H1 (cell line): ENCODE measurements at regions not wholly inside any gene's neighbourhood (a gene's known extent, or its start where the extent isn't known, plus 50 kb on each side); places are given as distances from the start of the nearest gene placed in this dataset.

Source experiments
- CTCF ChIA-PET: fragments of 300-600 bp; sonication (Branson Sonifier 250); formaldehyde crosslinking; loops from one replicate; lab custom pipeline; 2021; ENCODE audit not compliant: partially characterized antibody; lab: Charles Lee
- POLR2A ChIA-PET: fragments of 300-600 bp; sonication (Branson Sonifier 250); formaldehyde crosslinking; loops from one replicate; lab custom pipeline; 2021; ENCODE audit warnings: inconsistent platforms; ENCODE audit not compliant: partially characterized antibody; lab: Charles Lee
- DNase-seq, 2 experiments: peaks; one replicate each; pipeline versions ENCODE4 v3.0.0 to v3.0.0-alpha.2; 2010 to 2022; ENCODE audit warnings: low spot score in 2 of 2, low read depth in 1 of 2, mixed read lengths in 1 of 2
- FAIRE-seq: peaks from 2 replicates; lab custom pipeline; 2011; peaks lifted over from hg19 to GRCh38; lab: Jason Lieb, UNC
- H2AFZ ChIP-seq: 2 replicates; pipeline ENCODE4 v1.8.1; 2012; ENCODE audit warnings: low read length, inconsistent platforms
- H2AK5ac ChIP-seq: 2 replicates; pipeline ENCODE4 v1.6.1; 2013; ENCODE audit warnings: low read depth, low read length
- H2BK120ac ChIP-seq: replicated peaks from 2 replicates; pipeline ENCODE3; 2013; ENCODE audit warnings: low read depth, low read length, inconsistent platforms
- H2BK12ac ChIP-seq: 2 replicates; pipeline ENCODE4 v1.6.1; 2013; ENCODE audit warnings: low read depth, low read length
- H2BK15ac ChIP-seq: 2 replicates; pipeline ENCODE4 v1.6.1; 2013; ENCODE audit warnings: low read length
- H2BK20ac ChIP-seq: 2 replicates; pipeline ENCODE4 v1.6.1; 2013; ENCODE audit warnings: low read length
- H2BK5ac ChIP-seq: 2 replicates; pipeline ENCODE4 v1.6.1; 2013; ENCODE audit warnings: low read depth, low read length
- H3K14ac ChIP-seq: 2 replicates; pipeline ENCODE4 v1.6.1; 2013; ENCODE audit warnings: inconsistent platforms; ENCODE audit not compliant: insufficient read length
- H3K18ac ChIP-seq: 2 replicates; pipeline ENCODE4 v1.6.1; 2013; ENCODE audit warnings: low read length; ENCODE audit errors: extremely low read depth
- H3K23ac ChIP-seq: 2 replicates; pipeline ENCODE4 v1.6.1; 2013; ENCODE audit warnings: inconsistent platforms; ENCODE audit not compliant: insufficient read length
- H3K23me2 ChIP-seq: 2 replicates; pipeline ENCODE4 v1.6.1; 2013; ENCODE audit warnings: low read depth, low read length
- H3K27ac ChIP-seq: 2 replicates; pipeline ENCODE4 v1.6.1; 2011; ENCODE audit warnings: low read depth, low read length, inconsistent platforms
- H3K27me3 ChIP-seq, 4 experiments: replicated peaks in 1 of 4; 1 replicate in 1 of 4; 2 replicates in 3 of 4; pipeline versions ENCODE4 v1.6.1 to v1.8.1; 2011 to 2013; ENCODE audit warnings: low read length in 3 of 4, mild to moderate bottlenecking in 3 of 4, inconsistent platforms in 2 of 4, mixed read lengths in 2 of 4, moderate library complexity in 1 of 4; ENCODE audit not compliant: control insufficient read depth in 3 of 4, insufficient read depth in 3 of 4; ENCODE audit errors: extremely low read depth in 1 of 4
- H3K36me3 ChIP-seq, 4 experiments: 2 replicates each; pipeline versions ENCODE4 v1.6.1 to v1.8.1; 2011 to 2013; ENCODE audit warnings: mild to moderate bottlenecking in 4 of 4, low read length in 3 of 4, moderate library complexity in 2 of 4, control low read depth in 1 of 4, inconsistent platforms in 1 of 4; ENCODE audit not compliant: insufficient read depth in 4 of 4, control insufficient read depth in 2 of 4
- H3K4ac ChIP-seq: replicated peaks from 2 replicates; pipeline ENCODE3; 2013; ENCODE audit warnings: low read length, low read depth, mixed read lengths, inconsistent platforms; ENCODE audit not compliant: insufficient read length
- H3K4me1 ChIP-seq, 4 experiments: replicated peaks in 1 of 4; 1 replicate in 1 of 4; 2 replicates in 3 of 4; pipeline versions ENCODE4 v1.6.1 to v1.8.1; 2011 to 2013; ENCODE audit warnings: low read length in 3 of 4, inconsistent platforms in 2 of 4, mixed read lengths in 1 of 4; ENCODE audit not compliant: insufficient read depth in 4 of 4, control insufficient read depth in 3 of 4
- H3K4me2 ChIP-seq, 2 experiments: 2 replicates each; pipeline versions ENCODE4 v1.6.1 to v1.8.1; 2011 to 2013; ENCODE audit warnings: low read depth in 2 of 2, low read length in 2 of 2, control low read depth in 1 of 2, inconsistent platforms in 1 of 2, mild to moderate bottlenecking in 1 of 2; ENCODE audit not compliant: insufficient read depth in 1 of 2
- H3K4me3 ChIP-seq, 4 experiments: fragments of 200-600, 300-600 bp in 1 of 4; sonication (generic), shearing (Covaris generic), sonication (Bioruptor Twin) in 1 of 4; 2 replicates each; pipeline versions ENCODE4 v1.5.1 to v1.8.1; 2011 to 2016; ENCODE audit warnings: low read length in 4 of 4, low read depth in 3 of 4, control low read depth in 2 of 4, inconsistent platforms in 2 of 4, mild to moderate bottlenecking in 2 of 4, mixed read lengths in 1 of 4, moderate library complexity in 1 of 4; ENCODE audit not compliant: insufficient read depth in 2 of 4; ENCODE audit errors: extremely low read depth in 1 of 4
- H3K56ac ChIP-seq: replicated peaks from 2 replicates; pipeline ENCODE3; 2013; ENCODE audit warnings: low read depth, mild to moderate bottlenecking, mixed read lengths, low read length, inconsistent platforms; ENCODE audit not compliant: insufficient read length
- H3K79me1 ChIP-seq: 2 replicates; pipeline ENCODE4 v1.6.1; 2013; ENCODE audit warnings: low read depth, low read length, control low read depth
- H3K79me2 ChIP-seq, 2 experiments: 2 replicates each; pipeline versions ENCODE4 v1.6.1 to v1.8.1; 2012 to 2013; ENCODE audit warnings: low read length in 2 of 2, mild to moderate bottlenecking in 2 of 2, inconsistent platforms in 1 of 2; ENCODE audit not compliant: insufficient read depth in 2 of 2, control insufficient read depth in 1 of 2
- H3K9ac ChIP-seq, 4 experiments: replicated peaks in 1 of 4; 1 replicate in 1 of 4; 2 replicates in 3 of 4; pipeline versions ENCODE4 v1.6.1 to v1.8.1; 2011 to 2013; ENCODE audit warnings: low read depth in 3 of 4, low read length in 3 of 4, control low read depth in 2 of 4, mild to moderate bottlenecking in 2 of 4, moderate library complexity in 2 of 4, inconsistent platforms in 1 of 4; ENCODE audit errors: extremely low read depth in 1 of 4
- H3K9me3 ChIP-seq, 2 experiments: 2 replicates each; pipeline versions ENCODE4 v1.6.1 to v1.8.1; 2012 to 2013; ENCODE audit warnings: mild to moderate bottlenecking in 2 of 2, moderate library complexity in 2 of 2, control low read depth in 1 of 2, inconsistent platforms in 1 of 2, low read depth in 1 of 2, low read length in 1 of 2, mixed read lengths in 1 of 2; ENCODE audit not compliant: insufficient read depth in 2 of 2
- H4K20me1 ChIP-seq, 2 experiments: replicated peaks in 1 of 2; 2 replicates each; pipeline versions ENCODE3 to v1.8.1; 2011 to 2013; ENCODE audit warnings: inconsistent platforms in 2 of 2, low read length in 2 of 2, mild to moderate bottlenecking in 1 of 2; ENCODE audit not compliant: insufficient read depth in 2 of 2, control insufficient read depth in 1 of 2
- H4K5ac ChIP-seq: 2 replicates; pipeline ENCODE4 v1.6.1; 2013; ENCODE audit warnings: low read length, low read depth, mixed read lengths, inconsistent platforms; ENCODE audit not compliant: insufficient read length
- H4K8ac ChIP-seq: 2 replicates; pipeline ENCODE4 v1.8.0; 2013; ENCODE audit warnings: mild to moderate bottlenecking, moderate library complexity, low read length, inconsistent platforms; ENCODE audit not compliant: insufficient read depth; ENCODE audit errors: extremely low read depth
- H4K91ac ChIP-seq: replicated peaks from 2 replicates; pipeline ENCODE3; 2013; ENCODE audit warnings: low read length, mixed read lengths, inconsistent platforms; ENCODE audit not compliant: insufficient read length
- ASH2L ChIP-seq: fragments of 200-600, 300-600 bp; sonication (generic); IDR thresholded peaks from one replicate; pipeline ENCODE4 v1.7.1; 2017; ENCODE audit warnings: low read length
- CTCF ChIP-seq, 3 experiments: IDR thresholded peaks; 1 replicate in 2 of 3; 2 replicates in 1 of 3; pipeline versions ENCODE4 v1.5.1 to v1.6.1; 2011; ENCODE audit warnings: low read length in 3 of 3, mild to moderate bottlenecking in 3 of 3, inconsistent platforms in 2 of 3, low read depth in 1 of 3, moderate library complexity in 1 of 3; ENCODE audit not compliant: insufficient read depth in 1 of 3; ENCODE audit errors: control extremely low read depth in 1 of 3
- EGR1 ChIP-seq: IDR thresholded peaks from 2 replicates; pipeline ENCODE4 v1.6.1; 2011; ENCODE audit warnings: low read depth, low read length, borderline replicate concordance
- KDM5A ChIP-seq: fragments of 200-600 bp; IDR thresholded peaks from 2 replicates; pipeline ENCODE4 v1.7.1; 2012; ENCODE audit warnings: mild to moderate bottlenecking, low read length, inconsistent platforms, mixed read lengths
- SUZ12 ChIP-seq: fragments of 200-600 bp; sonication (generic); IDR thresholded peaks from 2 replicates; pipeline ENCODE4 v1.6.1; 2012; ENCODE audit warnings: mild to moderate bottlenecking, inconsistent platforms, low read length, moderate library complexity, mixed read lengths
- TAF7 ChIP-seq: optimal IDR thresholded peaks from 2 replicates; pipeline ENCODE3; 2011; ENCODE audit warnings: low read depth, mild to moderate bottlenecking, inconsistent platforms, low read length, moderate library complexity, borderline replicate concordance
- WGBS, 2 experiments: shearing (Covaris generic) in 1 of 2; methylation state at CpG; one replicate each; pipeline versions ENCODE4 v1.1.6 to v1.1.7; 2013 to 2015; ENCODE audit warnings: low lambda C conversion rate in 2 of 2, mixed read lengths in 2 of 2, inconsistent platforms in 1 of 2, low coverage in 1 of 2, missing lambda C conversion rate in 1 of 2; ENCODE audit not compliant: insufficient replicate concordance in 2 of 2, insufficient coverage in 1 of 2, insufficient read length in 1 of 2; ENCODE audit errors: extremely low coverage in 1 of 2, missing lambda C conversion rate in 1 of 2; 5-methylcytosine and 5-hydroxymethylcytosine counted together

DNA sequence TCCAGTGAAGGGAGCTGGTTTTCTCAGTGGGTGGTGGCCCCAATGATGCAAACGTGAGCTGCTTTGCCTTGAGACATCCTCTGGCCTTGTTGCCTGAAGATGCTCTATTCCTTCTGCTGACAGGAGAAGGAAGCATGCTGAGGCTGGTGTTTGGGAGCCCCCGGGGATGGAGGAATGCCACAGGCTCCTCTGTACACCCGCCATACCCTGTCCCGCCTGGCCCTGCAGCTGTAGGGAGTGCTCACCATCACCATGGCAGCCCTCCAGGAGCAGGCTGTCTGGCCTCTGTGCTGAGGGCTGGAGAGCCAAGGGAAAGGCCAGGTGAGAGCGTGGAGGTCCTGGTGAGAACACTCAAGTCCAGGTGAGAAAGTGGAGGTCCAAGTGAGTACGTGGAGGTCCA lies 134.4 kb downstream of the MRPL36 start:
- H3K79me1 ChIP-seq = no peaks in the 10 kb centered on the region
- DNase-seq (no peak), FAIRE-seq (no peak)
- H2BK5ac ChIP-seq = no peak overlapping the region
- H2BK12ac ChIP-seq = 0 out of 2 replicates have a peak overlapping the region, but pooled peaks have one; percentile 14
- CTCF ChIA-PET = interaction anchor here (1.3 kb wide), 1 partner anchor 197 kb away, joined by 3 read pairs; no protein-coding TSS in a partner anchor
- no peak overlapping the region for H4K5ac ChIP-seq
- H3K23ac ChIP-seq = no peak overlapping the region
- peaks cover 2 to 36% (median 23%) of the 10 kb centered on the region in 4 experiments for H3K27me3 ChIP-seq
- TF ChIP-seq TAF7 = no peak
- TF ChIP-seq KDM5A = no peak
- no peak for TF ChIP-seq CTCF (IDR thresholded peaks at IDR 0.05; ENCODE audit: control extremely low read depth in 1 of 3, insufficient read depth in 1 of 3, low read depth in 1 of 3, low read length in 3 of 3)
- no peak for TF ChIP-seq SUZ12
- TF ChIP-seq ASH2L = no peak
- no peak for TF ChIP-seq EGR1
- H3K18ac ChIP-seq = no peak overlapping the region
- H3K9me3 ChIP-seq = no peaks in the 10 kb centered on the region
- H2BK15ac ChIP-seq = no peak overlapping the region
- no peak overlapping the region for H4K91ac ChIP-seq
- H4K8ac ChIP-seq = no peak overlapping the region
- H3K56ac ChIP-seq = no peak overlapping the region
- H4K20me1 ChIP-seq = peaks cover 0 to 5% of the 10 kb centered on the region in 2 experiments
- no peak overlapping the region for H3K4me3 ChIP-seq
- H3K27ac ChIP-seq = no peak overlapping the region
- H2AK5ac ChIP-seq = peak overlapping the region; percentile 96
- no peak overlapping the region for H2BK120ac ChIP-seq
- H3K4me1 ChIP-seq = peaks cover 0 to 18% (median 8%) of the 10 kb centered on the region in 4 experiments; a peak in 5 of 7 replicates
- H3K79me2 ChIP-seq = no peaks in the 10 kb centered on the region
- H3K23me2 ChIP-seq = peaks cover 7% of the 10 kb centered on the region; the same call in 1 of the 2 replicates
- WGBS, 2 experiments = 76% methylated on average over 6 of the region's 6 CpGs; no CpG with 5 or more reads in 1 of the 2 experiments
- H3K14ac ChIP-seq = no peak overlapping the region
- no peak overlapping the region for H3K4me2 ChIP-seq
- POLR2A ChIA-PET = no interaction called here
- H3K9ac ChIP-seq = no peak overlapping the region
- H2AFZ ChIP-seq = no peak overlapping the region
- no peaks in the 10 kb centered on the region for H3K36me3 ChIP-seq
- no peak overlapping the region for H2BK20ac ChIP-seq
- H3K4ac ChIP-seq = no peak overlapping the region
